Upper lobe of right lung (tissue), 1 donor: ENCODE measurements at regions not wholly inside any gene's neighbourhood (a gene's known extent, or its start where the extent isn't known, plus 50 kb on each side); places are given as distances from the start of the nearest gene placed in this dataset.

Source experiments
- ATAC-seq: fragments of 200-7000 bp; cut with Tn5 transposase; one replicate; pipeline ENCODE4 v1.9.1; 2020; ENCODE audit warnings: mild to moderate bottlenecking, moderate library complexity
- DNase-seq: peaks from one replicate; pipeline ENCODE4 v3.0.0-alpha.2; 2020
- H3K27ac ChIP-seq: fragments of 200-600 bp; one replicate; pipeline ENCODE4 v1.8.0; 2022
- H3K27me3 ChIP-seq: fragments of 200-600 bp; one replicate; pipeline ENCODE4 v1.8.0; 2022; ENCODE audit warnings: mild to moderate bottlenecking
- H3K36me3 ChIP-seq: fragments of 200-600 bp; one replicate; pipeline ENCODE4 v1.8.0; 2022
- H3K4me1 ChIP-seq: fragments of 200-600 bp; one replicate; pipeline ENCODE4 v1.8.0; 2022
- H3K4me3 ChIP-seq: fragments of 200-600 bp; one replicate; pipeline ENCODE4 v1.8.0; 2022; ENCODE audit warnings: mild to moderate bottlenecking
- H3K9me3 ChIP-seq: fragments of 200-600 bp; one replicate; pipeline ENCODE4 v1.8.0; 2022
- CTCF ChIP-seq: fragments of 200-600 bp; IDR thresholded peaks from one replicate; pipeline ENCODE4 v1.8.0; 2022; ENCODE audit warnings: antibody characterized with exemption
- intact Hi-C: fragments of 100-400 bp; cut with DNase I; formaldehyde crosslinking; loops from one replicate; pipeline ENCODE4 v1.11.0; 2022
- donor health status: DM: no; HTN: yes; CAD: no; lungs with severe emphysema.

GRCh38 chr5:50978924-50979323 lies 312.5 kb downstream of the PARP8 start:
- peaks cover 16% of the 10 kb centered on the region for H3K27me3 ChIP-seq
- intact Hi-C loops = no loop called here
- no peaks in the 10 kb centered on the region for H3K9me3 ChIP-seq
- H3K36me3 ChIP-seq = no peaks in the 10 kb centered on the region
- DNase-seq = no peak
- H3K4me1 ChIP-seq = no peaks in the 10 kb centered on the region
- ATAC-seq = no peak
- no peak overlapping the region for H3K27ac ChIP-seq
- H3K4me3 ChIP-seq = no peak overlapping the region
- TF ChIP-seq CTCF = no peak

GRCh38 chr5:50984640-50985039 lies 318.2 kb downstream of the PARP8 start:
- Histone ChIP-seq H3K36me3 (no peaks in the 10 kb centered on the region), H3K9me3 (no peaks in the 10 kb centered on the region), H3K4me3 (no peak overlapping the region), H3K4me1 (no peaks in the 10 kb centered on the region), H3K27ac (no peak overlapping the region), H3K27me3 (peaks cover 3% of the 10 kb centered on the region)
- ATAC-seq (no peak), DNase-seq (no peak)
- intact Hi-C loops = no loop called here
- no peak for TF ChIP-seq CTCF

- TF ChIP-seq CTCF = no peak
- Histone ChIP-seq H3K27me3 (peaks cover 1% of the 10 kb centered on the region), H3K36me3 (no peaks in the 10 kb centered on the region), H3K9me3 (no peaks in the 10 kb centered on the region), H3K4me1 (no peaks in the 10 kb centered on the region), H3K4me3 (no peak overlapping the region), H3K27ac (no peak overlapping the region)
- no peak for ATAC-seq
- intact Hi-C loops = no loop called here
- no peak for DNase-seq
These were observed 324.0 kb downstream of the PARP8 start for GRCh38 chr5:50990296-50990924.

GRCh38 chr5:50995285-50995942 lies 329.0 kb downstream of the PARP8 start:
- no peak for DNase-seq
- no peak overlapping the region for H3K4me3 ChIP-seq
- no peaks in the 10 kb centered on the region for H3K9me3 ChIP-seq
- TF ChIP-seq CTCF = no peak
- intact Hi-C loops = no loop called here
- H3K27me3 ChIP-seq = peaks cover 4% of the 10 kb centered on the region
- no peak for ATAC-seq
- no peak overlapping the region for H3K27ac ChIP-seq
- no peaks in the 10 kb centered on the region for H3K4me1 ChIP-seq
- H3K36me3 ChIP-seq = no peaks in the 10 kb centered on the region

- H3K27me3 ChIP-seq = peaks cover 2% of the 10 kb centered on the region
- TF ChIP-seq CTCF = no peak
- DNase-seq (no peak), ATAC-seq (no peak)
- H3K4me1 ChIP-seq = no peaks in the 10 kb centered on the region
- no peaks in the 10 kb centered on the region for H3K36me3 ChIP-seq
- H3K4me3 ChIP-seq = no peak overlapping the region
- no peaks in the 10 kb centered on the region for H3K9me3 ChIP-seq
- intact Hi-C loops = no loop called here
- H3K27ac ChIP-seq = no peak overlapping the region
These were observed 334.9 kb downstream of the PARP8 start for GRCh38 chr5:51001227-51001923.
